Ramos (cell line): ENCODE measurements at regions not wholly inside any gene's neighbourhood (a gene's known extent, or its start where the extent isn't known, plus 50 kb on each side); places are given as distances from the start of the nearest gene placed in this dataset.
"Not testable (repeated sequence)": the region's sequence is repeated elsewhere in the genome, so short reads cannot be mapped to it uniquely, and the experiment has no call there.

ENCODE experiments used
- in situ Hi-C: fragments of 300-500 bp; cut with MboI; formaldehyde crosslinking; loops from one replicate; pipeline ENCODE4 v1.14.3; 2022; ENCODE audit warnings: low sequenced_read_pairs; ENCODE audit not compliant: unreplicated experiment

DNA sequence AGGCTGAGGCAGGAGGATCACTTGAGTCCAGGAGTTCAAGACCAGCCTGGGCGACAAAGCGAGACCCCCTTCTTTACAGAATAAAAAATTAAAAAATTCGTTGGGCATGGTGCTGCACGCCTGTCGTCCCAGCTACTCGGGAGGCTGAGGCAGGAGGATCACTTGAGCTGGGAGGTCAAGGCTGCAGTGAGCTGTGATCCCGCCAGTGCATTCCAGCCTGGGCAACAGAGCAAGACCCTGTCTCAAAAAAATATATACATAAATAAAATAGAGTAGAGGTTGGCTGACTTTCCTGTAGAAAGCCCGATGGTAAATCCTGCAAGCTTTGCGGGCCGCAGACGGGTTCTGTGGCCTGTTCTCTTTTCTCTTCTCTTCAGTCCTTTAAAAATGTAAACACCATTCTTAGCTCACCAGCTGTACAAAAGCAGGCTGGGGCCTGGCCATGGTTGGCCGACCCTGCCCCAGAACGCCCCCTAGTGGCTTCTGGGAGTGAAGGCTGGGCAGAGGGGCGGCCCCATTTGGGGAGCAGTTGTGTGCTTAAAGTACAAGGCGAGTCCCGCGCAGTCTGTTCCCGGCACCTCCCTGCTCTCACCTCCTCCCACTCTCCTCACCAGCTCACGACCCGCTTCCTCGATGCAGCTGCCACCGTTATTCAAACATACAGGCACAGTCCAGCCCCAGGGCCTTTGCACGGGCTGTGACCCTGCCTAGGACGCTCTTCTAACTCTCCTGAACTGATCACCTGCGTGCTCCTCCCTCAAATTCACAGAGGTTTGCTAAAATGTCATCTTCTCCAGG is 109.5 kb downstream of the CRLF3 start:
- in situ Hi-C loops, result loop anchor here (10.0 kb wide), 1 partner anchor 370 kb away; no protein-coding TSS in a partner anchor

DNA sequence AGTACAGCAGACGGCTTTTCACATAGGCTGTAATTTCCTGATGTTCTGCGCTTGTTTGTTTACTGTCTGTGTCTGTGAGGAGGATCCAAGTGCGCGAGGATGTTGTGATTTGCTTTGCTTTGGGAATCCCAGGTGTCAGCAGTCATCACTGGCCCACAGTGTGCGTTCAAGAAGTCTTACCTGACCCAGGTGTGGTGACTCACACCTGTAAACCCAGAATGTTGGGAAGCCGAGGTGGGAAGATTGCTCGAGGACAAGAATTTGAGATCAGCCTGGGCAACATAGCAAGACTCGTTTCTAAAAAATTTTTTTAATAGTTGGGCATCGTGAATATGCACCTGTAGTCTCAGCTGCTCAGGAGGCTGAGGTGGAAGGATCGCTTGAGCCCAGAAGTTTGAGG is 110.7 kb downstream of the CRLF3 start:
- in situ Hi-C loops, result loop anchor here (10.0 kb wide), 1 partner anchor 369 kb away; no protein-coding TSS in a partner anchor

DNA sequence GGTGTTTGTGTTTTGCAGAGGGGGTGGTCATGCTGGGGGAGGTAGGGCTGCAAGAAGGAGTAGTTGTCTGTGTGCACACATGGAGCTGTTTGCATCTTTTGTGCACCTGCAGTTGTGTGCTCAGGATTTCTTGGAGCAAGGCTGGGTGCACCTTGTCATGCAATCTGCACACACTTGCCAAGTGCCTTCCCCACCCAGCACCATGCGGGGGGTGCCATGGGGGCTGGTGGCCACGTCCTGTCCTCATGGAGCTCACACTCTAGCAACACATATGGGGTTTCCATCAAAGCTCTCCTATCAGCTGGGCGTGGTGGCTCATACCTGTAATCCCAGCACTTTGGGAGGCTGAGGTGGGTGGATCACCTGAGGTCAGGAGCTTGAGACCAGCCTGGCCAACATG is 111.6 kb downstream of the CRLF3 start:
- in situ Hi-C loops, result loop anchor here (10.0 kb wide), 1 partner anchor 368 kb away; no protein-coding TSS in a partner anchor

- in situ Hi-C loops, result loop anchor here (10.0 kb wide), 1 partner anchor 367 kb away; no protein-coding TSS in a partner anchor
Observed at GRCh38 chr17:30711626-30712507, 112.6 kb downstream of the CRLF3 start.

DNA sequence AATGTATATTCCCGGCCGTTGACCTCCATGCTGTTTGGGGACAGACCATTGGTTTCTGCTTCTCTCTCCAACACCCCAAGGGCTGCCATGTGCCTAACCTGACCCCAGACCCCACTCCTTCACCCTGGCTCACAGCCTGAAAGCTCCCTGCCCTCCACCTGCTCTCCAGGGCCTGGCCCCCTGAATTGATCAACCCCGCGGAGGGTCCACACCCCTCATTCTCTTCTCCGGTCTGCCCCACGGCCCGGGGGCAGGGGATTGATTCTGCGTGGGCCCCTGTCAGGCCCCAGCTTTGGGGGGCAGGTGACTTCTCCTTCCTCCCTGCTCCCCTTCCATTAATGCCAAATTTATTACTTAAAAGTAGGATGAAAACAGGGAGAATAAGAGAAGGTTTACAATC is 113.3 kb downstream of the CRLF3 start:
- in situ Hi-C loops, result loop anchor here (10.0 kb wide), 1 partner anchor 366 kb away; no protein-coding TSS in a partner anchor

DNA sequence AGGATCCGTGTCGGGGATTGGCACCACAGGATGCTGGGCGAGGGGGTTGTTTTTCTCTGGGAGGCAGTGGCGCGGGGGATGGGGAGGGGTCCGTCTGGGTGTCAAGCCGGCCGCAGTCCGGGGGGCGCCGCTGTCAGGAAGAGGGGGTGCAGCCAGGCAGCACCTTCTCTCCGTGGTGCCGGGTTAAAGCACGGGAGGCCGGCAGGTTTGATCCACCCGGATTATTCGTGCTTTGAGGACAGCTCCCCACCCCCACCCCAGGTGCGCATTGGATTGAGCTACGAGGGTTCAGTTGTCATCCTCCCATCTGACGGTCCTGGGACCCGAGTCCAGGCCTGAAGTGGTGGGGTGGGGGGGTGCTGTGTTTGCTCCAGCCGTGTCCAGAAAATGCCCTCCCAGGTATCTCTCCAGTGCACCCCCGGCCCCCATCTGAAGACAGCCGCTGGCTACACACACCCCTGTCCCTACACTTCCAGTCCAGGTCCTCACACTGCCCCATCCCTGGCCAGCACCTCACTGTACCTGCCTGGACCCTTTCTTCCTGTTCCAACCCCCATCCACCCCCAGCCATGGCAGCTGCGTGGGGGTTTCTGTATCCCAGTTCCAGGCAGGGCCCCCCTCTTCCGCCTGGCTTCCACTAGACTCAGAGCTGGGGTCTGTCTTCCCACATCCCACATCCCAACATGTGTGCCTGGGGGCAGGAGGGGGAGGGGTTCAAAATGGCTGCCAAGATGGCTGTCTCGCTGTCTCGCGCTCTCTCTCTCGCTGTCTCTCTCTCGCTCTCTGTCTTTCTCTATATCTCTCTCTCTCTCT is 114.0 kb downstream of the CRLF3 start:
- in situ Hi-C loops, result loop anchor here (10.0 kb wide), 1 partner anchor 366 kb away; no protein-coding TSS in a partner anchor

- in situ Hi-C loops, result loop anchor here (10.0 kb wide), 1 partner anchor 365 kb away; no protein-coding TSS in a partner anchor
Observed at GRCh38 chr17:30709561-30710275, 114.8 kb downstream of the CRLF3 start.

- in situ Hi-C loops, result not testable (repeated sequence)
Observed at GRCh38 chr17:30709096-30709495, 115.4 kb downstream of the CRLF3 start.

DNA sequence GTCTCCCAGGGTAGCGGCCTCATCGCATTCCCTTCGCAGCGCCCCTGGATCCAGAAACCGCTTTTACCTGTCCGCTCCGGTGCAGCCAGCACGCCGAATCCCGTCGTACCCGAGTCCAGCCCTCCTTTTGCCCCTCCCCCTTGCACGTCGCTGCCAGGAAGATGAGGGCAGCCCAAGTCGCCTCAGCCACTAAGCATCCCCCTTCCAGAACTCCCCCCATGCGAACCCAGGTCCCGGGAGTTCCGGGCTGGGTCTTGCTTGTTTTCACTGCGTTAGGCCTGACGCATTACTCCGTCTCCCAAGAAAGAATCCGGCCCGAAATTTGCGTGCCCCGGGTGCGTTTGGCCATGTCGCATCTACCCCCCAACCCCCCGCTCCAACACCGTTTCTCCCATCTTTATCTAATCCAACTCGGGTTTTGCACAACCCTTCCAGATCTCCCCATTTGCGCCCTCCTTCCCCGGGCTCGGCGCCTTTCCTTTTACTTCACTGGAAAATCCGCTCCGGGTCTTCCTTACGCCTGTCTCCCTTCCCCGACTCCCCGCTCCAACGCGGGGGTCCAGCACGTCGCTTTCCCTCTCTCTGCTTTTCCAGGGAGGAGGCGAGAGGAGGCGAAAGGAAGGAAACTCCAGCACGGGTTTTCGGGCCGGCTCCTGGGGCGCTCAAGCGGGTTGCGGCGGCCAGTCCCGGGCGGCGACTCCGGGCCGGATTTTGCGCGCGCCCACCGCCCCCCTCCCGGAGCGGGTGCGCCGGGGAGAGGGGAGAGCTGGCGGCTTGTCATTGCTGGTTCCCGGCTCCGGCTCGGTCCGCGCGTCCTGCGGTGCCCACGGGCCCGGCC is 116.0 kb downstream of the CRLF3 start:
- in situ Hi-C loops, result not testable (repeated sequence)

GRCh38 chr17:30707724-30708240 is 116.7 kb downstream of the CRLF3 start:
- in situ Hi-C loops, result not testable (repeated sequence)

GRCh38 chr17:30706461-30707335 is 117.8 kb downstream of the CRLF3 start:
- in situ Hi-C loops, result not testable (repeated sequence)

DNA sequence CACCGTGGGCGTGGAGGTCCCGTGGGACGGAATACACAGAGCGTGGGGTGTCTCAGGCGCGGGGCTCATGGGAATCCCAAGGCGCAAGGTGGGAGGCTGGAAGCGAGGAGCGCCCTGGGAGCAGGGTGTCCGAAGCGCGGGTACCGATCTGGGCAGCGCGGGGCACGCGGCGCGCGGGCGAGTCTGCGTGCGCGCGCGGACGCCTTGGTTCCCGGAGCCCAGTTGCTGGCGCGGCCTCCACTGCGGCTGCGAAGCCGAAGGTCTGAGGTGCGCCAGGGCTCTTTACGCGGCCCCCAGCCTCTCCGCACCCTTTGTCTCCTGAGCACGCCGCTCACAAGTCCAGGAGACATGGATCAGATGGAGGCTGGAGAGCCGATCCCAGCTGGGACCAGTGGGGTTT is 118.5 kb downstream of the CRLF3 start:
- in situ Hi-C loops, result not testable (repeated sequence)

GRCh38 chr17:30701498-30701989 is 122.9 kb downstream of the CRLF3 start:
- in situ Hi-C loops, result no loop called here

GRCh38 chr17:30700833-30701232 is 123.7 kb downstream of the CRLF3 start:
- in situ Hi-C loops, result not testable (repeated sequence)

- in situ Hi-C loops, result not testable (repeated sequence)
Observed at GRCh38 chr17:30697619-30698460, 126.7 kb downstream of the CRLF3 start.

- in situ Hi-C loops, result no loop called here
Observed at GRCh38 chr17:30696234-30696633, 128.3 kb downstream of the CRLF3 start.
